SK-N-SH treated with all-trans-retinoic acid at 6 μM for 48 hours (cell line): ENCODE measurements at regions not wholly inside any gene's neighbourhood (a gene's known extent, or its start where the extent isn't known, plus 50 kb on each side); places are given as distances from the start of the nearest gene placed in this dataset.
A peak's percentile ranks its signal among the peaks of the same experiment; 100 is the strongest.

Experiments used
- ATAC-seq: fragments of 200-7000 bp; cut with Tn5 transposase; 3 replicates; pipeline ENCODE4 v1.9.1; 2020; ENCODE audit warnings: mild to moderate bottlenecking, moderate library complexity
- ARNTL ChIP-seq: fragments of 450-650 bp; formaldehyde crosslinking; IDR thresholded peaks from 2 replicates; pipeline ENCODE4 v1.5.0; 2020; ENCODE audit warnings: low read depth, mild to moderate bottlenecking, moderate library complexity, borderline replicate concordance
- BACH2 ChIP-seq: fragments of 250-450 bp; sonication (Bioruptor Pico); IDR thresholded peaks from 2 replicates; pipeline ENCODE4 v1.9.0; 2021; ENCODE audit warnings: mild to moderate bottlenecking, borderline replicate concordance
- CREB5 ChIP-seq: fragments of 250-450 bp; sonication (Bioruptor Pico); IDR thresholded peaks from 2 replicates; pipeline ENCODE4 v1.5.1; 2020; ENCODE audit warnings: low read depth, mild to moderate bottlenecking, moderate library complexity
- CSDC2 ChIP-seq: fragments of 250-450 bp; sonication (Bioruptor Pico); IDR thresholded peaks from 2 replicates; pipeline ENCODE4 v1.5.0; 2020; ENCODE audit warnings: mild to moderate bottlenecking, moderate library complexity
- ESRRG ChIP-seq: fragments of 250-450 bp; sonication (Bioruptor Pico); IDR thresholded peaks from 2 replicates; pipeline ENCODE4 v1.6.1; 2021; ENCODE audit warnings: mild to moderate bottlenecking
- GLIS3 ChIP-seq: fragments of 250-450 bp; sonication (Bioruptor Pico); IDR thresholded peaks from 2 replicates; pipeline ENCODE4 v1.5.0; 2020; ENCODE audit warnings: mild to moderate bottlenecking, moderate library complexity
- ISL1 ChIP-seq: fragments of 250-450 bp; sonication (Bioruptor Pico); IDR thresholded peaks from 2 replicates; pipeline ENCODE4 v2.1.2; 2022; ENCODE audit warnings: mild to moderate bottlenecking, moderate library complexity
- OSR1 ChIP-seq: fragments of 250-450 bp; sonication (Bioruptor Pico); IDR thresholded peaks from 2 replicates; pipeline ENCODE4 v1.8.0; 2022; ENCODE audit warnings: moderate library complexity, mild to moderate bottlenecking, inconsistent platforms
- PATZ1 ChIP-seq: fragments of 250-450 bp; sonication (Bioruptor Pico); IDR thresholded peaks from 2 replicates; pipeline ENCODE4 v1.8.0; 2020; ENCODE audit warnings: mild to moderate bottlenecking, moderate library complexity, borderline replicate concordance
- POU6F1 ChIP-seq: fragments of 250-450 bp; sonication (Bioruptor Pico); IDR thresholded peaks from 2 replicates; pipeline ENCODE4 v1.8.0; 2021; ENCODE audit warnings: low read depth, mild to moderate bottlenecking, moderate library complexity, borderline replicate concordance
- PPARA ChIP-seq: fragments of 250-450 bp; sonication (Bioruptor Pico); IDR thresholded peaks from 2 replicates; pipeline ENCODE4 v1.5.0; 2020; ENCODE audit warnings: mild to moderate bottlenecking, borderline replicate concordance
- RARB ChIP-seq: fragments of 250-450 bp; sonication (Bioruptor Pico); IDR thresholded peaks from 2 replicates; pipeline ENCODE4 v1.8.0; 2021; ENCODE audit warnings: mild to moderate bottlenecking, moderate library complexity
- SNAI2 ChIP-seq: fragments of 250-450 bp; sonication (Bioruptor Pico); IDR thresholded peaks from 2 replicates; pipeline ENCODE4 v1.5.0; 2020; ENCODE audit warnings: mild to moderate bottlenecking, moderate library complexity
- TCF4 ChIP-seq: fragments of 250-450 bp; sonication (Bioruptor Pico); IDR thresholded peaks from 2 replicates; pipeline ENCODE4 v1.8.0; 2021; ENCODE audit warnings: mild to moderate bottlenecking, moderate library complexity, borderline replicate concordance
- TOX ChIP-seq: fragments of 250-450 bp; sonication (Bioruptor Pico); IDR thresholded peaks from 2 replicates; pipeline ENCODE4 v1.8.0; 2021; ENCODE audit warnings: mild to moderate bottlenecking, moderate library complexity, borderline replicate concordance
- ZC3H10 ChIP-seq: fragments of 250-450 bp; sonication (Bioruptor Pico); IDR thresholded peaks from 2 replicates; pipeline ENCODE4 v1.5.1; 2021; ENCODE audit warnings: mild to moderate bottlenecking, moderate library complexity
- ZFP3 ChIP-seq: fragments of 250-450 bp; sonication (Bioruptor Pico); IDR thresholded peaks from 2 replicates; pipeline ENCODE4 v1.5.0; 2020; ENCODE audit warnings: mild to moderate bottlenecking, moderate library complexity
- ZNF565 ChIP-seq: fragments of 450-650 bp; formaldehyde crosslinking; conservative IDR thresholded peaks from 2 replicates; pipeline ENCODE4 v1.5.0; 2020; ENCODE audit warnings: low read depth, mild to moderate bottlenecking, moderate library complexity
- ZNF70 ChIP-seq: fragments of 450-650 bp; formaldehyde crosslinking; IDR thresholded peaks from 2 replicates; pipeline ENCODE4 v1.5.0; 2020; ENCODE audit warnings: mild to moderate bottlenecking, moderate library complexity
- ZNF8 ChIP-seq: fragments of 450-650 bp; formaldehyde crosslinking; IDR thresholded peaks from 2 replicates; pipeline ENCODE4 v1.5.0; 2020; ENCODE audit warnings: mild to moderate bottlenecking, moderate library complexity
- TF ChIP-seq, protein P1 (sequence below): fragments of 250-450 bp; sonication (Bioruptor Pico); IDR thresholded peaks from 2 replicates; pipeline ENCODE4 v1.5.1; 2021; ENCODE audit warnings: mild to moderate bottlenecking, moderate library complexity
- TF ChIP-seq, protein P2 (sequence below): fragments of 250-450 bp; sonication (Bioruptor Pico); IDR thresholded peaks from 2 replicates; pipeline ENCODE4 v1.5.0; 2020; ENCODE audit warnings: mild to moderate bottlenecking, moderate library complexity

DNA sequence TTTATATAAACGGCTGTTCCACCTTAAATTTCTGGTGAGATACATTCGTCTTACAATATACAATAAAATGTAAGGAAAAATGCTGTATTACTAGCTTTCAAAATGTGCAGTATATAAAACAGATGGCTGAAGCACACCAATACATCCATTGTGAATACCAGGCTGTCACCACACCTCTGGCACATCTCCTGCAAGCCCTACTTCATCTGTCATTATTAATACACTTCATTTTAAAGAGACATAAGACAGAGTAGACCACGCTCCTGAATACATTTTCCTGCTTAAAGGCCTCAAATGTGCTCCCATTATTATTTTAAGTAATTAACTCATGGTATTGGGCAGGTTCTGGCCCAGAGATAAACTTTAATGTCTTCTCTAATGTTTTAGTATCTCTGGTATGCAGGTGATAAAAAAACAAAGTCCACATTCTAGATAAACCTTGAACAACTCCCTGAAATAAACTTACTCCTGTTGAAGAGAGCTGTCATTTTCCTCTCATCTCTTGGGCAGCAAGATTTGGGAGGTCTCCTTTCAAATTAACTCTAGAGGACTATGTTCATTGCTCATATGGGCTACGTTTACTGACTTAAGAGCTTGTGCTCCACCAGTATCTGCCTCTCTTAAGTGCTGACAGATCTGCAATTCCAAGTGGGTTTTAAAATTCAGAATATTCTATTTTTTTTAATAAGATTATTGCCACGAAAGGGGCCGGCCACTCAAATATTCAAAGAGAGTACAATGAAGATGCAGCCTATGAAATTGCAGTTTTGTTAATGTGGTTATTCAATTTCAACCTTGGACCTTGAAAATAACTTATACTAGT lies 396.5 kb upstream of the SEMA3D start:
- ATAC-seq: peak; percentile 94
- TF ChIP-seq, protein P1, sequence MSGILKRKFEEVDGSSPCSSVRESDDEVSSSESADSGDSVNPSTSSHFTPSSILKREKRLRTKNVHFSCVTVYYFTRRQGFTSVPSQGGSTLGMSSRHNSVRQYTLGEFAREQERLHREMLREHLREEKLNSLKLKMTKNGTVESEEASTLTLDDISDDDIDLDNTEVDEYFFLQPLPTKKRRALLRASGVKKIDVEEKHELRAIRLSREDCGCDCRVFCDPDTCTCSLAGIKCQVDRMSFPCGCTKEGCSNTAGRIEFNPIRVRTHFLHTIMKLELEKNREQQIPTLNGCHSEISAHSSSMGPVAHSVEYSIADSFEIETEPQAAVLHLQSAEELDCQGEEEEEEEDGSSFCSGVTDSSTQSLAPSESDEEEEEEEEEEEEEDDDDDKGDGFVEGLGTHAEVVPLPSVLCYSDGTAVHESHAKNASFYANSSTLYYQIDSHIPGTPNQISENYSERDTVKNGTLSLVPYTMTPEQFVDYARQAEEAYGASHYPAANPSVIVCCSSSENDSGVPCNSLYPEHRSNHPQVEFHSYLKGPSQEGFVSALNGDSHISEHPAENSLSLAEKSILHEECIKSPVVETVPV (CRISPR knock-in tag): peak; percentile 91
- TF ChIP-seq ESRRG (peak; percentile 36; the same call in 1 of the 2 replicates), GLIS3 (no peak; the same call in 1 of the 2 replicates), ZFP3 (CRISPR knock-in tag) (no peak), OSR1 (CRISPR knock-in tag) (no peak), PPARA (CRISPR knock-in tag) (no peak), BACH2 (0 out of 2 replicates have a peak, but pooled peaks have one; percentile 6), ZNF70 (no peak), ARNTL (CRISPR knock-in tag) (no peak), ZNF565 (CRISPR knock-in tag) (0 out of 2 replicates have a peak, but pooled peaks have one; percentile 74), PATZ1 (CRISPR knock-in tag) (0 out of 2 replicates have a peak, but pooled peaks have one; percentile 70), SNAI2 (0 out of 2 replicates have a peak, but pooled peaks have one; percentile 48), CSDC2 (CRISPR knock-in tag) (peak; percentile 60; the same call in 1 of the 2 replicates), ZC3H10 (CRISPR knock-in tag) (no peak), TCF4 (peak; percentile 89), ISL1 (CRISPR knock-in tag) (peak; percentile 97), ZNF8 (no peak), TOX (peak; percentile 85), CREB5 (CRISPR knock-in tag) (peak; percentile 86)
- TF ChIP-seq, protein P2, sequence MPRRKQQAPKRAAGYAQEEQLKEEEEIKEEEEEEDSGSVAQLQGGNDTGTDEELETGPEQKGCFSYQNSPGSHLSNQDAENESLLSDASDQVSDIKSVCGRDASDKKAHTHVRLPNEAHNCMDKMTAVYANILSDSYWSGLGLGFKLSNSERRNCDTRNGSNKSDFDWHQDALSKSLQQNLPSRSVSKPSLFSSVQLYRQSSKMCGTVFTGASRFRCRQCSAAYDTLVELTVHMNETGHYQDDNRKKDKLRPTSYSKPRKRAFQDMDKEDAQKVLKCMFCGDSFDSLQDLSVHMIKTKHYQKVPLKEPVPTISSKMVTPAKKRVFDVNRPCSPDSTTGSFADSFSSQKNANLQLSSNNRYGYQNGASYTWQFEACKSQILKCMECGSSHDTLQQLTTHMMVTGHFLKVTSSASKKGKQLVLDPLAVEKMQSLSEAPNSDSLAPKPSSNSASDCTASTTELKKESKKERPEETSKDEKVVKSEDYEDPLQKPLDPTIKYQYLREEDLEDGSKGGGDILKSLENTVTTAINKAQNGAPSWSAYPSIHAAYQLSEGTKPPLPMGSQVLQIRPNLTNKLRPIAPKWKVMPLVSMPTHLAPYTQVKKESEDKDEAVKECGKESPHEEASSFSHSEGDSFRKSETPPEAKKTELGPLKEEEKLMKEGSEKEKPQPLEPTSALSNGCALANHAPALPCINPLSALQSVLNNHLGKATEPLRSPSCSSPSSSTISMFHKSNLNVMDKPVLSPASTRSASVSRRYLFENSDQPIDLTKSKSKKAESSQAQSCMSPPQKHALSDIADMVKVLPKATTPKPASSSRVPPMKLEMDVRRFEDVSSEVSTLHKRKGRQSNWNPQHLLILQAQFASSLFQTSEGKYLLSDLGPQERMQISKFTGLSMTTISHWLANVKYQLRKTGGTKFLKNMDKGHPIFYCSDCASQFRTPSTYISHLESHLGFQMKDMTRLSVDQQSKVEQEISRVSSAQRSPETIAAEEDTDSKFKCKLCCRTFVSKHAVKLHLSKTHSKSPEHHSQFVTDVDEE (CRISPR knock-in tag): peak; percentile 87; the same call in 1 of the 2 replicates

- no peak for ATAC-seq
- TF ChIP-seq ESRRG (no peak), ZNF565 (CRISPR knock-in tag) (no peak), ARNTL (CRISPR knock-in tag) (no peak), RARB (CRISPR knock-in tag) (no peak), OSR1 (CRISPR knock-in tag) (no peak), POU6F1 (CRISPR knock-in tag) (no peak), CREB5 (CRISPR knock-in tag) (no peak), TOX (no peak), ZNF70 (no peak), GLIS3 (no peak), ZNF8 (no peak), CSDC2 (CRISPR knock-in tag) (no peak), ZFP3 (CRISPR knock-in tag) (no peak), BACH2 (no peak), PPARA (CRISPR knock-in tag) (no peak), TCF4 (no peak)
- TF ChIP-seq, protein P1 (CRISPR knock-in tag): no peak
- TF ChIP-seq, protein P2 (CRISPR knock-in tag): no peak
Observed at GRCh38 chr7:85573844-85574243, 387.0 kb upstream of the SEMA3D start.
